Middle frontal gyrus (tissue), 1 donor: ENCODE measurements at regions not wholly inside any gene's neighbourhood (a gene's known extent, or its start where the extent isn't known, plus 50 kb on each side); places are given as distances from the start of the nearest gene placed in this dataset.
"Not testable (repeated sequence)": the region's sequence is repeated elsewhere in the genome, so short reads cannot be mapped to it uniquely, and the experiment has no call there.

ENCODE experiments used
- DNase-seq: peaks from one replicate; pipeline ENCODE4 v3.0.0-alpha.2; 2015; ENCODE audit warnings: low spot score; ENCODE audit errors: extremely low spot score

DNA sequence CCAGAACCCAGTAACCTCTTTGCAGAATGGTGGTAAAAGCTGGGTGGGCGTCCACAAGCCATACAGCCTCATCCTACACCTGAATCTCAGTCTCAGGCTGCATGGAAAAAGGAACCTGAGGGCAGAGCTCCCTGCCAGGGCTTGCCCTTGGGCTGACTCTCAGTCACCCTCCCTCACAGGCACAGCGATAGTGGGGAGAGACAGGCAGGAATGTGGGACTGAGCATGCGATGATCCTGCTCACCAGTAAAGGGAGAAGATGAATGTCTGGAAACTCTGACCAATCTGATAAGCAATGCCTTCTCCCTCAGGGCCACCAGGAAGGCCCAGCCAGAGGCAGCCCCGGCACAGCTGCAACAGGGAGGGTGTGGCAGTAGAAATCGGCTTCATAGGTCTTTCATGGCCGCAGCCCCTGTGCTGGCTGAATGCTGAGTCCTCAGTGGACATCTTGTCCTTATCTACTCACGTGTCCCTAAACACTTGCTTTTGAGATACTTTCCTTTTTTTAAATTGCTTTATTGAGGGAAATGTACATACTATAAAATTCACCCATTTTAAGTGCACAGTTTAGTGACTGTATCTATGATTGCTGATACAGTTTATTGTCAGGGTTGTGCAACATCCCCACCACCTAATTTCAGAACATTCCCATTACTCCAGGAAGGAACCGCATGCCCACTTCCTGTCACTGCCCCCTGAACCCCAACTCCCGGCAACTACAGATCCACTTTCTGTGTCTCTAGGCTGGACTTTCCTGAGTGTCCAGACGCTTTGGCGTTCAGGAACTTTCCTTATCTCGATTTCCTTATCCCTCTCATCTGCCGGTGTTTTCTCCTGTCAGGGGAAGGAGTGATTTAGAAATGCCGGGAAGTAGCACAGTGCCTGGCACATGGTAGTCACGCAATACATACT, 258.1 kb downstream of the PCNX1 start:
- DNase-seq = no peak

GRCh38 chr14:71166180-71166837, 259.1 kb downstream of the PCNX1 start:
- DNase-seq = peak; percentile 26

- DNase-seq = not testable (repeated sequence)
Measured at GRCh38 chr14:71167325-71167950, 260.2 kb downstream of the PCNX1 start.

GRCh38 chr14:71168161-71168560, 260.9 kb downstream of the PCNX1 start:
- DNase-seq = not testable (repeated sequence)

- DNase-seq = no peak
Measured at GRCh38 chr14:71168564-71169427, 261.5 kb downstream of the PCNX1 start.

DNA sequence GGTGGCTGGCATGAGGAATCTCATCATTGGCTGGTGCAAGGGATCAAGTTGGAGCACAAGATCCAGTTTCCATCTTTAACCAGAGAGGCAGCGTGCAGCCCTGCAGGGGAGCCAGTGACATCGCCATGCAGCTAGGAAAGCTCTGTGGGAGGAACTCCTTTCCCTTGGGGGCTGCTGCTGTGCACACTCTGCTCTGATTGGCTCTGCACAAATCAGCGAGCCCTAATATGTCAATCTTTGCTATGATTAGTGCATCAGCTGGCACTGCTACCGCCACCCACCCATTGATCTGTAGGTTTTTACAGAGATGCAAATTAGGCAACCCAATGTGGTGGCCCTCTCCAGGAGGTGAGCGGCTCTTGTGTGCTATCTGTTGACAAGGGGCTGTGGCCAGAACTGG, 262.6 kb downstream of the PCNX1 start:
- DNase-seq = no peak

DNA sequence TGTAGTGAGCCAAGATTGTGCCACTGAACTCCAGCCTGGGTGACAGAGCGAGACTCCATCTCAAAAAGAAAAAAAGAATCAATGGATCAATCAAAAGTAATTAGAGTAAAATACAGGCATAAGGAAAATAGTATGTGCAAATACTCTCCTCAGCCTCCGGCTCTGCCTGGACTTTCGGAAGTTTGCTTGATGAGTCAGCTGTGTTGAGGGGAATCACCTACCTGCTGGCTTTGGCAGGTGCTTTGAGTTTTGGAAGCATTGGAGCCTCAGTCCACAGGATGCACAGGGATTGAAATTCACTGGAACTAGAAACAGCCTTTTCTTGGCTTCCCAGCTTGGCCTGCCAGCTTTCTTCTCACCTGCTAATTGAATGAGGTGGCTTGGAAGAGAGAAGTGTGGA, 268.2 kb downstream of the PCNX1 start:
- DNase-seq = no peak

DNA sequence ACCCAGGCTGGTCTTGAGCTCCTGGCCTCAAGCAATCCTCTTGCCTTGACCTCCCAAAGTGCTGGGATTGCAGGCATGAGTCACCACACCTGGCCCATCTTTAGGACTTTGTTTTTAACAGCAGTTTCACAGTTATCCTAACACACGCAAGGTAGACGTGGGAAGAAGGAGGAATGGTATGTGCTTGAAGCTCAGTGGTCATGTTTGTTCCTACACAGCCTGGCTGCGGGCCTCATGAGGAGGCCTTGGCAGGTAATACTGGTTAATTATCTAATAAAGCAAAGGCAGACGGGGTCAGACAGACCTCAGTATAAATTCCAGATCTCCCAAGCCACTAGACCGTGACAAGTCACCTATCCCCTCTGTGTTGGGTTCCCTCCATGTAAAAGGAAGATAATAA, 271.8 kb downstream of the PCNX1 start:
- no peak for DNase-seq

DNA sequence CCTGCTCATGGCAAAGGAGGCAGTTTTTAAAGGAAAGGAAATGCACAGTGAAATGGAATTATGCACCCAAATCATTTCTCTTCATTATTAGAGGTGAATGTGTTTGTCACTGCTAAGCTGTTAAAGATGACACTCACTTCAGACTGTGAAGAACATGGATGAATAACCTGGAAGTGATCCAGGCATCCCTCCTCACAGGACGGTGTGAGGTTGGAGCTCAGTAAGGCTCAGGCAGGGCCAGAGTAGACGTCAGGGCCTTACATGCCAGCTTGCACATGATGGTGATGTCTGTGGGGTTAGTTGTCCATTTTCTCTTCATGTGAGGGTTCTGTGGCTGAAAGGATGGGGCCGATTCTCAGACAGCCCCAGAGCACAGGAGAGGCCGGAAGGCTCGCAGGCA, 273.1 kb downstream of the PCNX1 start:
- DNase-seq = no peak

GRCh38 chr14:71181215-71182003, 274.1 kb downstream of the PCNX1 start:
- DNase-seq = no peak

DNA sequence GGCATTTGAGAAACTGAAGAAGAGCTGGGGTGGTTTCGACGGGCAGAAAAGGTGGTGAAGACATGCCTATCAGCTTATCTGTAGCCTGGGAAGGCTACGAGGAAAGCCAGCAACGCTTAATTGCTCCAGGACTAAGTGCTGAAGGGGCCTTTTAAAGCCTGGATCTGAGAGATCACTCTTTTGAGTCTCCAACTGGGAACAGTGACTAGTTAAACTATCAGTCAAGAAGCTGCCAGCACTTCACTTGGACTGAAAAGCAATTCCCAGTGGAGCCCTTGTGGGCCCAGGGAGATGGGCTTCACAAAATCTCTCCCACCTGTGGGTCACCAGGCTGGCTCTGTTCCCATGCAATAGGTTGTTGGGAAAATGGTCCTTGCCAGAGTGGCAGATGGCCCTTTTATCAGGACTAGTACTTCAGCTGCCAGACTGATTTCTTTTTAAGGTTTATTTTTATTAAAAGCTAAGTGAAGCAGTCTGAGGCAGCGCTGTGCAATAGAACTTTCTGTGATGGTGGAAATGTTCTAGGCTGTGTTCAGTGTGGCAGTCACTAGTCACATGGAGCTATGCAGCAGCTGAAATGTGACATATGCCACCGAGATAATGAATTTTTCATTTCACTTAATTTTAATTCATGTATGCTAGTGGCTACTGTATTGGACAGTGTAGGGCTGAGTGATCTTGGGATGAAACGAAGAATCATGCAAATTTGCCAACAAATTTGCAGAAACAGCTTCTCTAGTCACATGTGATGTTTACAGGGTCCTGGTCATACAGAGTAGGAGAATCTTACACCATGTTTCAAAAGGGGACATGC, 276.8 kb downstream of the PCNX1 start:
- no peak for DNase-seq

DNA sequence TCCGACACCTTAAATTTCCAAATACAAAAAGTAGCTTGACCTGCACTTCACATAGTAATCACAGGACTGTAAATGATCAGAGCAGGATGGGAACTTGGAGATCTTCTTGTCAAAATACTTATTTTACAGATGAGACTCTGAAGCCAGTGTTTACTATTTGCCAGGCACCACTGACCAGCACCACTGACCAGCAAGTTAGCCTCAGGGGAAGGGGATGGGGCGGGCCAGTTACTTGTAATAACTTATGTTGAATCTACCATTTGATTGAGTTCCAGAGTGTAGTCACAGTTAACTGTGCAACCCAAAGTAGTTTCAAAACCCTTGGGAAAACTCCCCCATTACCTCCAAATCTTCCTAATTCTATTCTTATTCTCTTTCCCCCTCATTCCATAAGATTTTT, 278.4 kb downstream of the PCNX1 start:
- no peak for DNase-seq

GRCh38 chr14:71187633-71188356, 280.5 kb downstream of the PCNX1 start:
- no peak for DNase-seq

DNA sequence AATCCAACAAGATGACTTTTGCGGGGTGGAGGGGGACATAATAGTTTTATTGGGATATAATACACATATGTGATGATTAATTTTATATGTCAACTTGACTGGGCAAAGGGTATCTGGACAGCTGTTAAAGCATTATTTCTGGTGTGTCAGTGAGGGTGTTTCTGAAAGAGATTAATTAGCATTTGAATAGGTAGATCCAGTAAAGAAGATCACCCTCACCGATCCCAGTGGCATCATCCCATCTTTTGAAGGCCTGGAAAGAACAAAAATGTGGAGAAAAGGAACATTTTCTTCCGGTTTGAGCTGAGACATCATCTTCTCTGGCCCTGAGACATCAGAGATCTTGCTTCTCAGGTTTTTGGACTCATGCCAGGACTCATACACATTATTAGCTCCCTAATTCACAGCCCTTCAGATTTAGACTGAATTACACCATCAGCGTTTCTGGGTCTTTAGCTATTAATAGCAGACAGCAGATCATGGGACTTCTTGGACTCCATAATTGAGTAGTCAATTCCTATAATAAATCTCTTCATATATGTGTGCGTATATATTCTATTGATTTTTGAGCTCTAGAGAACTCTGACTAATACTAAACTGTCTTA, 283.6 kb downstream of the PCNX1 start:
- DNase-seq = no peak

GRCh38 chr14:71193663-71194062, 286.4 kb downstream of the PCNX1 start:
- DNase-seq = no peak

DNA sequence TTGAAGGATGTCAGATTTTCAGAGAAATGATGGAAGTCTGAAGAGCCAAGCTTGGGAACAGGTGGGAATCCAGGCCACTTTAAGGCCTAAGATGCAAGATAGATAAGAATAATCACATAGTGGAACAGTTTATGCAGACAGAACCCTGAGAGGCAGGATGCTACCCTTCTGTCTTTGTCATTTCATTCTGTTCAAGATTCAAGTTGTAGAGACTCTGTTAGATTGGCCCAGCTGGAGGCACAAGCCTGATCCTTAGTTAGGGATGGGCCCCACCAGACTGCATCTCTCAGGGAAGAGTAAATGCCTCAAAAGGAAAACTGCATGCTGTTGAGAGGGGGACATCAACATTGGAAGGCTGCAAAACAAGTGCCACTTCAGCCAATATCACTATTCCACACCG, 287.0 kb downstream of the PCNX1 start:
- no peak for DNase-seq

GRCh38 chr14:71196921-71197320, 289.7 kb downstream of the PCNX1 start:
- no peak for DNase-seq

DNA sequence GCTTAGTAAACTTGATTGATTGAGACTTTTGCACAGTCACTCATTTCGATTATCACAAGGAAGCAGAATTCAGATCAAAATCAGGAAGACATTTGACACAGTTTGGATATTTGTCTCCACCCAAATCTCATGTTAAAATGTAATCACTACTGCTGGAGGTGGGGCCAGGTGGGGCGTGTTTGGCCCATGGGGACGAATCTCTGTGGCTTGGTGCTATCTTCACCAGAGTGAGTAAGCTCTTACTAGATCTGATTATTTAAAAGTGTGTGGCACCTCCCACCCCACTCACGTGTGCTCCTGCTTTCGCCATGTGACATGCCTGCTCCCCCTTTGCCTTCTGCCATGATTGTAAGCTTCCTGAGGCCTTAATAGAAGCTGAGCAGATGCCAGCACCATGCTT, 291.4 kb downstream of the PCNX1 start:
- no peak for DNase-seq

GRCh38 chr14:71201840-71202239, 294.6 kb downstream of the PCNX1 start:
- no peak for DNase-seq
